Activated naive CD4-positive, alpha-beta T cell treated with anti-CD3 and anti-CD28 coated beads for 36 hours (primary cell): ENCODE measurements at regions not wholly inside any gene's neighbourhood (a gene's known extent, or its start where the extent isn't known, plus 50 kb on each side); places are given as distances from the start of the nearest gene placed in this dataset.
"Not testable (repeated sequence)": the region's sequence is repeated elsewhere in the genome, so short reads cannot be mapped to it uniquely, and the experiment has no call there.

ENCODE experiments used
- CTCF ChIA-PET: fragments of 350-600 bp; sonication (Branson Sonifier 250); formaldehyde crosslinking; loops from one replicate; lab custom pipeline; 2021; ENCODE audit warnings: antibody characterized with exemption; lab: Charles Lee
- DNase-seq: peaks from one replicate; pipeline ENCODE4 v3.0.0-alpha.2; 2020
- H3K27ac Mint-ChIP-seq: one replicate; pipeline ENCODE4 v1.8.0; 2021; ENCODE audit warnings: mild to moderate bottlenecking, mixed read lengths
- H3K27me3 Mint-ChIP-seq: one replicate; pipeline ENCODE4 v1.8.0; 2021; ENCODE audit warnings: low read depth, mixed read lengths
- H3K36me3 Mint-ChIP-seq: one replicate; pipeline ENCODE4 v1.8.0; 2021; ENCODE audit warnings: low read depth, mixed read lengths
- H3K4me1 Mint-ChIP-seq: one replicate; pipeline ENCODE4 v1.8.0; 2021; ENCODE audit warnings: low read depth, mixed read lengths
- H3K4me3 Mint-ChIP-seq: one replicate; pipeline ENCODE4 v1.8.0; 2021; ENCODE audit warnings: mild to moderate bottlenecking, moderate library complexity, mixed read lengths
- H3K9me3 Mint-ChIP-seq: one replicate; pipeline ENCODE4 v1.8.0; 2021; ENCODE audit warnings: mixed read lengths
- intact Hi-C: fragments of 100-400 bp; cut with micrococcal nuclease; formaldehyde crosslinking; loops from one replicate; pipeline ENCODE4 v1.15.1; 2023

DNA sequence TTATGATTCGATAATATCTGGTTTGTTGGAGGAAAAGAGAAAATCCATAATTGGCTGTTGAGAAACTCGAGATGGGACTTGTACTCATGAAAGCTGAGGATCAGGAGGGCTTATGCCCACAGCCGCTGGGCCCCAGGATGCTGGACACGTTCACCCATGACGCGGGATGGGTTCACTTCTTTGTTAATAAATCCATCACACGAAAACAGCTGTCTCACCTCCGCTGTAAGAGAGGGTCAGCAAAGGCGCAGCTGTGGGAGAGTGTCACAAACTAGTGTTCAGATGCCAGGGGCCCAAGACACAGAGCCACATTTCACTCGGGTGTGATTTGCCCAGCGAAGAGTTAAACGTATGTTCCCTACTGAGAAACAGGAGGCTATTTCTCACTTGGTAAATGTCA lies 315.1 kb downstream of the THBS2 start:
- Mint-ChIP-seq H3K27me3 (peaks cover 30% of the 10 kb centered on the region), H3K4me3 (no peak overlapping the region), H3K9me3 (no peaks in the 10 kb centered on the region), H3K4me1 (no peaks in the 10 kb centered on the region), H3K36me3 (no peaks in the 10 kb centered on the region), H3K27ac (no peak overlapping the region)
- DNase-seq = no peak
- CTCF ChIA-PET = no interaction called here
- intact Hi-C loops = no loop called here

DNA sequence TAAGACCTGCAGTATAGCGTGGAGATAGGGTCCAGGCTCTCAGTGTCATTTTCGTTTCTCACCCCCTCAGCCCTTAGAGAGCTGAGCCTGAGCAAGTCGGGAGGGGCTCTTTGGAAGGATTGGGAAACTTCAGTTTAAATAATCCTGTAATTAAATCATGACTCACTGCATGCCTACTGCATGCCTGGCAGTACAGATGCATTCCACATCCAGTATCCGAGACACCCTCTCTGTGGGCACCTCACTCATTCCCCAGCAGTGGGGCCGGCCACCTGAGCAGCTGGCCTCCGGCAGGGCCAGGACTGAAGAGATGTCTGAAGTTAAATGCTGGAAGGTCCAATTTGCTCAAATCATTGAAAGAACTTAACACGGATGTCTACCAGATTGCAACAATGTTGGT lies 316.6 kb downstream of the THBS2 start:
- H3K27ac Mint-ChIP-seq = no peak overlapping the region
- no peaks in the 10 kb centered on the region for H3K9me3 Mint-ChIP-seq
- no peak for DNase-seq
- no peaks in the 10 kb centered on the region for H3K4me1 Mint-ChIP-seq
- CTCF ChIA-PET = no interaction called here
- H3K36me3 Mint-ChIP-seq = no peaks in the 10 kb centered on the region
- intact Hi-C loops = no loop called here
- H3K27me3 Mint-ChIP-seq = peaks cover 30% of the 10 kb centered on the region
- no peak overlapping the region for H3K4me3 Mint-ChIP-seq

DNA sequence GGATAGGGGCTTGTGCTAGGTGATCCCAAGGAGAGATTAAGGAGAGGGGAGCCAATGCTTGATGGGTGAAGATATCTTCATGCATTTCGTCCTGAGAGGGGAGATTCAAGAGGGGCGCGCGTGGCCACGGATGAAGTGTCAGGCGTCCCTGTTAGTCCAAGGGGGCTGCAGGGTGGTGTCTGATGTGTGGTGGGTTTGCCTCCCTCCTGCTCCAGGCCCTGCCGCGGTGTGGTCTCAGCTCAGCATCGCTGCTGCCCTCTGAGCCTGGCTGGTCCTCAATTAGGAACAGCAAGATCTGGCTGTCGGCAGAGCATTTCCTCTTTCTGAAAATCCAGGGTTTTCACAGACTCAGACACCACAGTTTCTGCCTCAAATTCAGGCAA lies 318.0 kb downstream of the THBS2 start:
- H3K4me3 Mint-ChIP-seq = no peak overlapping the region
- no peaks in the 10 kb centered on the region for H3K9me3 Mint-ChIP-seq
- no peak overlapping the region for H3K27ac Mint-ChIP-seq
- H3K36me3 Mint-ChIP-seq = no peaks in the 10 kb centered on the region
- no peaks in the 10 kb centered on the region for H3K4me1 Mint-ChIP-seq
- DNase-seq = no peak
- peaks cover 27% of the 10 kb centered on the region for H3K27me3 Mint-ChIP-seq
- intact Hi-C loops = no loop called here
- CTCF ChIA-PET = no interaction called here

DNA sequence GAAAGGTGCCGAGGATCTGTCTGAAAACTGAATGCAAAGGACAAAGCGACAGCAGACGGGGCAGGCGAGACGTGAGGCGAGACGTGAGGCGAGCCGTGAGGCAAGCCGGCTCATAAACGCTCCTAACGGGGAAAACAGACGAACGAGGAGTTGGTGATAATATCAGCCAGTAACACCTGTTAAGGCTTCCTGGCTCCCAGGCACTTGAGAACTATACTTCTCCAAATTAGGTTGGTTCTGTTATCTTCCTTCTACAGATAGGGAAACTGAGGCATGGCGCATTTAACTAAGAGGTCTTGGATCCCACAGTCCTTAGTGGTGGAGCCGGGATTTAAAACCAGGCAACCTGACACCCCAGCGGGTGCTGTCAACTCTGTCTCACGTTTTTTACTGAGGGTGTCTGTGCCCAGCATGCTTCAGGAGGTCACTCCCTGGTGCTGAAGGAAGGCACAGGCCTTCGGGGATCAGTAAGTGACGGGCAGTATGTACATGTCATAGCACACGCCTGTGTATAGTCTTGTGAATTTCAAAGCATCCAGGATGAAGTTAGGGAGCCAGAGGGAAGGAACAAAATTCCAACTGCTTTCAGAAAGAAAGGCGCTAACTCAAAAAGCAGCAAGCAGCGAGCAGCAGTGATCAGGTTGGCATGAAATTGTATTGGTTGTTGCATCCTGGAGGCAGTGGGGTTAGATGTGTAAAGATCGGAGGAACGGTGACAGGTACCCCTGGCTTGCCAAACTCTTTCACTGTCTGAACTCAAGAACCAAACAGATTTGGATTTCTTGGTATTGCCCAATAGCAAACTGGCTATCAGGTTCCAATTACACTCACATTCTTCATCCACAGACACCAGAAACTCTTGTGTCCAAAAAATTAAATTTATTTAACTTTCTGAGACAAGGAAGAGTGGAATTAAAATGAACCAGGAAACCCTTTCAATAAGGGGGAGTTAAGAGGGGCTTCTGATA lies 318.7 kb downstream of the THBS2 start:
- Mint-ChIP-seq H3K4me3 (no peak overlapping the region), H3K27ac (no peak overlapping the region), H3K27me3 (peaks cover 25% of the 10 kb centered on the region), H3K36me3 (no peaks in the 10 kb centered on the region), H3K4me1 (no peaks in the 10 kb centered on the region), H3K9me3 (no peaks in the 10 kb centered on the region)
- CTCF ChIA-PET = no interaction called here
- intact Hi-C loops = no loop called here
- DNase-seq = no peak

DNA sequence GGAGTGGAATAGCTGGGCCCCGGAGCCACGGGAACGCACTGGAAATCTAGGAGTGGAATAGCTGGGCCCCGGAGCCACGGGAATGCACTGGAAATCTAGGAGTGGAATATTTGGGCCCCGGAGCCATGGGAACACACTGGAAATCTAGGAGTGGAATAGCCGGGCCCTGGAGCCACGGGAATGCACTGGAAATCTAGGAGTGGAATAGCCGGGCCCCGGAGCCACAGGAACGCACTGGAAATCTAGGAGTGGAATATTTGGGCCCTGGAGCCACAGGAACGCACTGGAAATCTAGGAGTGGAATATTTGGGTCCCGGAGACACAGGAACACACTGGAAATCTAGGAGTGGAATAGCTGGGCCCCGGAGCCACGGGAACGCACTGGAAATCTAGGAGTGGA lies 321.5 kb downstream of the THBS2 start:
- H3K4me3 Mint-ChIP-seq, intact Hi-C loops, CTCF ChIA-PET, DNase-seq, H3K9me3 Mint-ChIP-seq, H3K27ac Mint-ChIP-seq, H3K36me3 Mint-ChIP-seq, H3K4me1 Mint-ChIP-seq: not testable (repeated sequence)
- H3K27me3 Mint-ChIP-seq = peaks cover 16% of the 10 kb centered on the region

DNA sequence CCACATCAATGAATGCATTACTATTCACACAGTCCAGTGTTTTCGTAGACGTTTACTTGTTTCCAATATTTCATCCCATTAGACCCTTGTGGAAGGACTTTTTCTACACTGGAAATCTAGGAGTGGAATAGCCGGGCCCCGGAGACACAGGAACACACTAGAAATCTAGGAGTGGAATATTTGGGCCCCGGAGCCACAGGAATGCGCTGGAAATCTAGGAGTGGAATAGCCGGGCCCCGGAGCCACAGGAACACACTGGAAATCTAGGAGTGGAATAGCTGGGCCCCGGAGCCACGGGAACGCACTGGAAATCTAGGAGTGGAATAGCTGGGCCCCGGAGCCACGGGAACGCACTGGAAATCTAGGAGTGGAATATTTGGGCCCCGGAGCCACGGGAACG lies 322.6 kb downstream of the THBS2 start:
- H3K27ac Mint-ChIP-seq, DNase-seq, H3K4me1 Mint-ChIP-seq, H3K9me3 Mint-ChIP-seq, H3K27me3 Mint-ChIP-seq, intact Hi-C loops, CTCF ChIA-PET, H3K4me3 Mint-ChIP-seq, H3K36me3 Mint-ChIP-seq: not testable (repeated sequence)

GRCh38 chr6:168929871-168930450 lies 323.7 kb downstream of the THBS2 start:
- Mint-ChIP-seq H3K27me3 (peaks cover 9% of the 10 kb centered on the region), H3K4me1 (no peaks in the 10 kb centered on the region), H3K4me3 (no peak overlapping the region), H3K9me3 (no peaks in the 10 kb centered on the region), H3K27ac (no peak overlapping the region), H3K36me3 (no peaks in the 10 kb centered on the region)
- CTCF ChIA-PET = no interaction called here
- intact Hi-C loops = no loop called here
- DNase-seq = no peak

- Mint-ChIP-seq H3K4me1 (no peaks in the 10 kb centered on the region), H3K27ac (no peak overlapping the region), H3K9me3 (no peaks in the 10 kb centered on the region), H3K27me3 (peaks cover 4% of the 10 kb centered on the region), H3K4me3 (no peak overlapping the region), H3K36me3 (no peaks in the 10 kb centered on the region)
- no peak for DNase-seq
- intact Hi-C loops = no loop called here
- CTCF ChIA-PET = no interaction called here
Observed at GRCh38 chr6:168928012-168928411, 325.6 kb downstream of the THBS2 start.

- CTCF ChIA-PET = no interaction called here
- H3K4me1 Mint-ChIP-seq = no peaks in the 10 kb centered on the region
- no peak for DNase-seq
- intact Hi-C loops = no loop called here
- no peaks in the 10 kb centered on the region for H3K9me3 Mint-ChIP-seq
- peaks cover 4% of the 10 kb centered on the region for H3K27me3 Mint-ChIP-seq
- no peak overlapping the region for H3K27ac Mint-ChIP-seq
- no peak overlapping the region for H3K4me3 Mint-ChIP-seq
- no peaks in the 10 kb centered on the region for H3K36me3 Mint-ChIP-seq
Observed at GRCh38 chr6:168927026-168927425, 326.6 kb downstream of the THBS2 start.

DNA sequence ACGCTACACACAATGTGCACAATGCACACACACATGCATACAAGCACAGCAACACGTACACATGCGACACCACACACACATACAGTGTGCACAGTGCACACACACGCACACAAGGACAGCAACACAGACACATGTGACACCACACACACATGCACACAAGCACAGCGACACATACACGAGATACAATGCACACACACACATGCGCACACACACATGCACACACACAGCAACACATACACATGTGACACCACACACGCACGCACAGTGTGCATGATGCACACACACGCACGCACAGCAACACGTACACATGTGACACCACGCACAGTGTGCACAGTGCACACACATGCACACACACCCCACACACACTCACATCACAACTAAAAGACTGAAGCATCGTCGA lies 327.3 kb downstream of the THBS2 start:
- Mint-ChIP-seq H3K9me3 (no peaks in the 10 kb centered on the region), H3K4me1 (no peaks in the 10 kb centered on the region), H3K4me3 (no peak overlapping the region), H3K36me3 (no peaks in the 10 kb centered on the region), H3K27me3 (peaks cover 4% of the 10 kb centered on the region), H3K27ac (no peak overlapping the region)
- CTCF ChIA-PET = no interaction called here
- intact Hi-C loops = no loop called here
- no peak for DNase-seq

- H3K36me3 Mint-ChIP-seq = no peaks in the 10 kb centered on the region
- H3K27ac Mint-ChIP-seq = no peak overlapping the region
- DNase-seq = no peak
- CTCF ChIA-PET = no interaction called here
- H3K27me3 Mint-ChIP-seq = peaks cover 4% of the 10 kb centered on the region
- no peaks in the 10 kb centered on the region for H3K4me1 Mint-ChIP-seq
- intact Hi-C loops = no loop called here
- H3K9me3 Mint-ChIP-seq = no peaks in the 10 kb centered on the region
- H3K4me3 Mint-ChIP-seq = no peak overlapping the region
Observed at GRCh38 chr6:168925671-168926070, 328.0 kb downstream of the THBS2 start.

DNA sequence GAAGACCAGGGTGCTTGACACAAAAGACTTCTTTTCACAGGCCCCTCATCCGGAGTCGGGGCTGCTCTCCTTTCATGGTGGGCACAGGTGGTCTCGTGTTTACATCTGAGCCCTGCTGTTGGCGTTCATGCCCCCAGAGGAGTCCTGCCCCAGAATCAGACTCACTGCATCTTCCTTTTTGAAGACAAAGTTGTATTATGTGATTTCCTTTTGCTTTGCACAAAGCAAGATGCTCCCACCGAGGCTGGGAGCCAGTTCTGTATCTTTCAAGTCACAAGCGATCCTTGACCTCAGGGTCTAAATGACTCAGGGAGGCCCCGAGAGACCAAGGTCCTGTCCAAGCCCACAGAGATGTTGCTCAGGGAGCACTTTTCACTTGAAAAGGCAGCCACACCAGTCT lies 330.5 kb downstream of the THBS2 start:
- H3K9me3 Mint-ChIP-seq = no peaks in the 10 kb centered on the region
- DNase-seq = no peak
- CTCF ChIA-PET = no interaction called here
- no peak overlapping the region for H3K4me3 Mint-ChIP-seq
- peaks cover 4% of the 10 kb centered on the region for H3K27me3 Mint-ChIP-seq
- intact Hi-C loops = no loop called here
- H3K4me1 Mint-ChIP-seq = no peaks in the 10 kb centered on the region
- H3K36me3 Mint-ChIP-seq = no peaks in the 10 kb centered on the region
- H3K27ac Mint-ChIP-seq = no peak overlapping the region

- no peak overlapping the region for H3K4me3 Mint-ChIP-seq
- H3K27ac Mint-ChIP-seq = no peak overlapping the region
- H3K36me3 Mint-ChIP-seq = no peaks in the 10 kb centered on the region
- DNase-seq = no peak
- H3K9me3 Mint-ChIP-seq = no peaks in the 10 kb centered on the region
- H3K4me1 Mint-ChIP-seq = no peaks in the 10 kb centered on the region
- CTCF ChIA-PET = no interaction called here
- H3K27me3 Mint-ChIP-seq = peaks cover 4% of the 10 kb centered on the region
- intact Hi-C loops = no loop called here
Observed at GRCh38 chr6:168922436-168922835, 331.2 kb downstream of the THBS2 start.
